H9 (cell line): ENCODE measurements at regions not wholly inside any gene's neighbourhood (a gene's known extent, or its start where the extent isn't known, plus 50 kb on each side); places are given as distances from the start of the nearest gene placed in this dataset.

ENCODE experiments used
- DNase-seq: peaks from one replicate; pipeline ENCODE4 v3.0.0-alpha.2; 2017
- H2AFZ ChIP-seq: one replicate; pipeline ENCODE4 v1.6.1; 2013; ENCODE audit warnings: mild to moderate bottlenecking, low read length, control low read depth, moderate library complexity
- H2AK5ac ChIP-seq: 2 replicates; pipeline ENCODE4 v1.6.1; 2013; ENCODE audit warnings: low read length, control low read depth, mixed read lengths; ENCODE audit not compliant: insufficient read length
- H2BK120ac ChIP-seq: one replicate; pipeline ENCODE4 v1.6.1; 2013; ENCODE audit warnings: low read depth, mild to moderate bottlenecking, low read length, control low read depth, inconsistent platforms; ENCODE audit not compliant: poor library complexity, severe bottlenecking
- H2BK12ac ChIP-seq: 2 replicates; pipeline ENCODE4 v1.6.1; 2013; ENCODE audit warnings: low read length, control low read depth, mixed read lengths, low read depth; ENCODE audit not compliant: insufficient read length
- H2BK15ac ChIP-seq: 2 replicates; pipeline ENCODE4 v1.6.1; 2013; ENCODE audit warnings: low read depth, low read length, control low read depth
- H2BK20ac ChIP-seq: one replicate; pipeline ENCODE4 v1.6.1; 2013; ENCODE audit warnings: low read depth, mild to moderate bottlenecking, low read length, control low read depth, inconsistent platforms; ENCODE audit not compliant: poor library complexity, severe bottlenecking
- H2BK5ac ChIP-seq: 2 replicates; pipeline ENCODE4 v1.6.1; 2013; ENCODE audit warnings: low read length, control low read depth, mixed read lengths; ENCODE audit not compliant: insufficient read length
- H3K14ac ChIP-seq: 2 replicates; pipeline ENCODE4 v1.6.1; 2013; ENCODE audit warnings: low read length, control low read depth; ENCODE audit not compliant: insufficient read depth
- H3K18ac ChIP-seq: 2 replicates; pipeline ENCODE4 v1.6.1; 2013; ENCODE audit warnings: low read depth, mild to moderate bottlenecking, mixed read lengths, low read length, control low read depth; ENCODE audit not compliant: insufficient read length
- H3K23ac ChIP-seq: 2 replicates; pipeline ENCODE4 v1.6.1; 2013; ENCODE audit warnings: low read length, control low read depth, mixed read lengths, low read depth; ENCODE audit not compliant: insufficient read length
- H3K23me2 ChIP-seq: 2 replicates; pipeline ENCODE4 v1.6.1; 2013; ENCODE audit warnings: low read depth, mild to moderate bottlenecking, mixed read lengths, low read length, control low read depth; ENCODE audit not compliant: insufficient read length, poor library complexity, severe bottlenecking
- H3K27ac ChIP-seq: 2 replicates; pipeline ENCODE4 v1.5.1; 2013; ENCODE audit warnings: low read length, control low read depth, mixed read lengths, low read depth; ENCODE audit not compliant: insufficient read length
- H3K27me3 ChIP-seq: 2 replicates; pipeline ENCODE4 v1.6.1; 2013; ENCODE audit warnings: low read length, control low read depth, inconsistent platforms; ENCODE audit not compliant: insufficient read depth
- H3K4ac ChIP-seq: 2 replicates; pipeline ENCODE4 v1.6.1; 2013; ENCODE audit warnings: low read depth, mild to moderate bottlenecking, control low read depth, inconsistent platforms, low read length, moderate library complexity
- H3K4me1 ChIP-seq: 2 replicates; pipeline ENCODE4 v1.6.1; 2013; ENCODE audit warnings: low read length, control low read depth, inconsistent platforms; ENCODE audit not compliant: insufficient read depth
- H3K4me2 ChIP-seq: 2 replicates; pipeline ENCODE4 v1.6.1; 2013; ENCODE audit warnings: low read length, control low read depth, mixed read lengths; ENCODE audit not compliant: insufficient read length, insufficient read depth
- H3K56ac ChIP-seq: 2 replicates; pipeline ENCODE4 v1.6.1; 2013; ENCODE audit warnings: low read depth, mild to moderate bottlenecking, mixed read lengths, low read length, control low read depth; ENCODE audit not compliant: insufficient read length
- H3K79me1 ChIP-seq: 2 replicates; pipeline ENCODE4 v1.6.1; 2013; ENCODE audit warnings: low read depth, mild to moderate bottlenecking, moderate library complexity, low read length, control low read depth, inconsistent platforms; ENCODE audit not compliant: insufficient read depth, poor library complexity, severe bottlenecking
- H3K79me2 ChIP-seq: 2 replicates; pipeline ENCODE4 v1.6.1; 2013; ENCODE audit warnings: low read length, control low read depth, inconsistent platforms; ENCODE audit not compliant: insufficient read depth
- H3K9ac ChIP-seq: 2 replicates; pipeline ENCODE4 v1.6.1; 2013; ENCODE audit warnings: low read length, control low read depth, mixed read lengths; ENCODE audit not compliant: insufficient read length; ENCODE audit errors: extremely low read depth
- H3K9me3 ChIP-seq: one replicate; pipeline ENCODE4 v1.6.1; 2013; ENCODE audit warnings: low read depth, low read length, inconsistent platforms; ENCODE audit not compliant: control insufficient read depth
- H3T11ph ChIP-seq: one replicate; pipeline ENCODE4 v1.6.1; 2013; ENCODE audit warnings: mild to moderate bottlenecking, low read length, control low read depth, inconsistent platforms
- H4K20me1 ChIP-seq: one replicate; pipeline ENCODE4 v1.6.1; 2013; ENCODE audit not compliant: control insufficient read depth, insufficient read length, insufficient read depth
- H4K5ac ChIP-seq: 2 replicates; pipeline ENCODE4 v1.6.1; 2013; ENCODE audit warnings: low read depth, mild to moderate bottlenecking, mixed read lengths, low read length, control low read depth; ENCODE audit not compliant: insufficient read length
- H4K8ac ChIP-seq: replicated peaks from 2 replicates; pipeline ENCODE4 v1.6.1; 2013; ENCODE audit warnings: low read length, control low read depth, mixed read lengths, low read depth; ENCODE audit not compliant: insufficient read length
- H4K91ac ChIP-seq: 2 replicates; pipeline ENCODE4 v1.6.1; 2013; ENCODE audit warnings: low read depth, mild to moderate bottlenecking, moderate library complexity, mixed read lengths, low read length, control low read depth; ENCODE audit not compliant: insufficient read length
- H3K27ac Mint-ChIP-seq, 3 experiments: 2 replicates in 2 of 3; 3 replicates in 1 of 3; pipeline ENCODE4 v1.8.0; 2020 to 2021; ENCODE audit warnings: mixed read lengths in 3 of 3, mild to moderate bottlenecking in 1 of 3, moderate library complexity in 1 of 3
- H3K27me3 Mint-ChIP-seq: 2 replicates; pipeline ENCODE4 v1.8.0; 2021; ENCODE audit warnings: low read depth, mild to moderate bottlenecking, moderate library complexity, mixed read lengths
- H3K36me3 Mint-ChIP-seq, 3 experiments: 2 replicates in 2 of 3; 3 replicates in 1 of 3; pipeline ENCODE4 v1.8.0; 2020 to 2021; ENCODE audit warnings: low read depth in 3 of 3, mixed read lengths in 3 of 3; ENCODE audit not compliant: insufficient read depth in 1 of 3
- H3K4me1 Mint-ChIP-seq, 2 experiments: 2 replicates each; pipeline ENCODE4 v1.8.0; 2020; ENCODE audit warnings: mixed read lengths in 2 of 2
- H3K4me3 Mint-ChIP-seq, 2 experiments: 2 replicates in 1 of 2; 3 replicates in 1 of 2; pipeline ENCODE4 v1.8.0; 2020 to 2021; ENCODE audit warnings: mild to moderate bottlenecking in 2 of 2, mixed read lengths in 2 of 2, moderate library complexity in 1 of 2
- H3K9me3 Mint-ChIP-seq, 2 experiments: 2 replicates in 1 of 2; 3 replicates in 1 of 2; pipeline ENCODE4 v1.8.0; 2020; ENCODE audit warnings: mild to moderate bottlenecking in 2 of 2, mixed read lengths in 2 of 2, moderate library complexity in 1 of 2
- WGBS: extraction: QIAGEN DNeasy Blood & Tissue Kit; methylation state at CpG from one replicate; pipeline ENCODE4 v1.1.7; 2013; ENCODE audit warnings: missing lambda C conversion rate, low lambda C conversion rate, mixed read lengths; ENCODE audit not compliant: insufficient read length; ENCODE audit errors: extremely low coverage; 5-methylcytosine and 5-hydroxymethylcytosine counted together
- TF ChIP-seq, protein P1 (sequence below): fragments of 200-600 bp; sonication (generic); conservative IDR thresholded peaks from 3 replicates; pipeline ENCODE4 v1.8.0; 2021; ENCODE audit warnings: antibody characterized with exemption, mild to moderate bottlenecking

DNA sequence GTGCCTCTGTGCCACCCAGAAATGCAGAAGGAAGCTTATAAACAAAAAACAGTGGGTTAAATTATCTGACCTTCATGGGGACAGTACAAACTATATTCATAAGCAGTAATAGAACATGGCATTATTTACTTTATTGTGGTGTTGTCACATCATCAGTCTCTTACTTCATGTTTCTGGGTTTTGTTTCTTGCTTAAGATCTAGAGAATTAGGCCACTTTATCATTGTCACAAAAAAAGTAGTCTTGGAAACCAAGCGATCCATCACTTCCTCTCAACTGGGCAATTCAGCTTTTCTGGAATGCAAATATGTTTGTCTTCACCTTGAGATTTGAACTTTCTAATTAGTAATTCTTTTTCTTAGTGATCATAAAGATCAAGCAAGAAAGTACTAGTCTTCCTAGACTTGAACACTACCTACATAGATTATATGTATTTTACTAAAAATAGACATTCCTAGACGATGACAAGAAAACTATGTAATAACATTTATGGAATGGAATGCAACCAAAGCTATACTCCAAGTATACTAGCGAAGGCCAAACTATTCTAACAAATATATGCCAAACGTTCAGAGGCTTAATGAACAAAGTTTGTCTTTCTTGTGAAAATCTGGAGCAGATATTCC, 363.4 kb downstream of the DAD1 start:
- peaks cover 9 to 11% of the 10 kb centered on the region in 2 experiments; a peak in 4 of 5 replicates for H3K9me3 Mint-ChIP-seq
- peaks cover 12 to 14% of the 10 kb centered on the region in 2 experiments for H3K4me1 Mint-ChIP-seq
- H3K9ac ChIP-seq = no peak overlapping the region
- H3K4ac ChIP-seq = no peak overlapping the region
- no peak overlapping the region for H3K23ac ChIP-seq
- no peaks in the 10 kb centered on the region; the same call in 1 of the 2 replicates for H3K27me3 Mint-ChIP-seq
- H3K27me3 ChIP-seq = no peaks in the 10 kb centered on the region
- TF ChIP-seq, protein P1, sequence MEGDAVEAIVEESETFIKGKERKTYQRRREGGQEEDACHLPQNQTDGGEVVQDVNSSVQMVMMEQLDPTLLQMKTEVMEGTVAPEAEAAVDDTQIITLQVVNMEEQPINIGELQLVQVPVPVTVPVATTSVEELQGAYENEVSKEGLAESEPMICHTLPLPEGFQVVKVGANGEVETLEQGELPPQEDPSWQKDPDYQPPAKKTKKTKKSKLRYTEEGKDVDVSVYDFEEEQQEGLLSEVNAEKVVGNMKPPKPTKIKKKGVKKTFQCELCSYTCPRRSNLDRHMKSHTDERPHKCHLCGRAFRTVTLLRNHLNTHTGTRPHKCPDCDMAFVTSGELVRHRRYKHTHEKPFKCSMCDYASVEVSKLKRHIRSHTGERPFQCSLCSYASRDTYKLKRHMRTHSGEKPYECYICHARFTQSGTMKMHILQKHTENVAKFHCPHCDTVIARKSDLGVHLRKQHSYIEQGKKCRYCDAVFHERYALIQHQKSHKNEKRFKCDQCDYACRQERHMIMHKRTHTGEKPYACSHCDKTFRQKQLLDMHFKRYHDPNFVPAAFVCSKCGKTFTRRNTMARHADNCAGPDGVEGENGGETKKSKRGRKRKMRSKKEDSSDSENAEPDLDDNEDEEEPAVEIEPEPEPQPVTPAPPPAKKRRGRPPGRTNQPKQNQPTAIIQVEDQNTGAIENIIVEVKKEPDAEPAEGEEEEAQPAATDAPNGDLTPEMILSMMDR = no peak
- H3K79me1 ChIP-seq = no peaks in the 10 kb centered on the region
- H3K27ac Mint-ChIP-seq = no peak overlapping the region
- H3K56ac ChIP-seq = no peak overlapping the region
- no peak overlapping the region for H2BK15ac ChIP-seq
- no peak overlapping the region for H3K14ac ChIP-seq
- H3K9me3 ChIP-seq = no peaks in the 10 kb centered on the region
- H2AK5ac ChIP-seq = no peak overlapping the region
- no peaks in the 10 kb centered on the region for H4K20me1 ChIP-seq
- H3K4me3 Mint-ChIP-seq = no peak overlapping the region
- no peak overlapping the region for H2AFZ ChIP-seq
- H3K79me2 ChIP-seq = no peaks in the 10 kb centered on the region
- WGBS = no CpG with 5 or more reads among the region's 4 CpGs
- H4K5ac ChIP-seq = no peak overlapping the region
- H3K27ac ChIP-seq = no peak overlapping the region
- H3T11ph ChIP-seq = no peak overlapping the region
- no peak for DNase-seq
- H2BK5ac ChIP-seq = no peak overlapping the region
- no peaks in the 10 kb centered on the region for H3K23me2 ChIP-seq
- no peak overlapping the region for H3K18ac ChIP-seq
- H2BK20ac ChIP-seq = no peak overlapping the region
- peaks cover 0 to 2% (median 2%) of the 10 kb centered on the region in 3 experiments; a peak in 3 of 7 replicates for H3K36me3 Mint-ChIP-seq
- no peak overlapping the region for H4K8ac ChIP-seq
- no peak overlapping the region for H3K4me2 ChIP-seq
- H4K91ac ChIP-seq = no peak overlapping the region
- H2BK12ac ChIP-seq = no peak overlapping the region
- no peaks in the 10 kb centered on the region for H3K4me1 ChIP-seq
- peak overlapping the region; percentile 61 for H2BK120ac ChIP-seq
